ENCODE measurements at regions not wholly inside any gene's neighbourhood (a gene's known extent, or its start where the extent isn't known, plus 50 kb on each side); places are given as distances from the start of the nearest gene placed in this dataset.

GRCh38 chr9:676780-677438, 164.6 kb upstream of the DMRT1 start (continued):
- TF ChIP-seq REST (IDR thresholded peaks at IDR 0.05; ENCODE audit: borderline replicate concordance in 1 of 2, low read depth in 1 of 2, low read length in 2 of 2) (no peak), ZNF580 (CRISPR knock-in tag; IDR thresholded peaks at IDR 0.05; ENCODE audit: borderline replicate concordance, low read depth) (no peak), TBX2 (CRISPR knock-in tag; IDR thresholded peaks at IDR 0.05; ENCODE audit: borderline replicate concordance) (no peak), HMG20B (CRISPR knock-in tag; conservative IDR thresholded peaks at IDR 0.05) (no peak), HOXD1 (CRISPR knock-in tag; IDR thresholded peaks at IDR 0.05) (no peak), FOXA3 (CRISPR knock-in tag; IDR thresholded peaks at IDR 0.05) (peak; percentile 96), RFX5 (IDR thresholded peaks at IDR 0.05; ENCODE audit: low read depth, low read length) (no peak), ATF3 (CRISPR knock-in tag; IDR thresholded peaks at IDR 0.05) (peak; percentile 68), GLMP (CRISPR knock-in tag; IDR thresholded peaks at IDR 0.05; ENCODE audit: borderline replicate concordance) (no peak), SOX5 (CRISPR knock-in tag; IDR thresholded peaks at IDR 0.05; ENCODE audit: borderline replicate concordance) (peak; percentile 95), ERF (CRISPR knock-in tag; IDR thresholded peaks at IDR 0.05) (peak; percentile 36; the same call in 1 of the 2 replicates), ZNF160 (CRISPR knock-in tag; IDR thresholded peaks at IDR 0.05) (no peak), ZNF768 (CRISPR knock-in tag; IDR thresholded peaks at IDR 0.05) (no peak), BCLAF1 (IDR thresholded peaks at IDR 0.05) (no peak), ZBTB14 (CRISPR knock-in tag; IDR thresholded peaks at IDR 0.05) (no peak), TOE1 (CRISPR knock-in tag; IDR thresholded peaks at IDR 0.05) (no peak), AGO2 (optimal IDR thresholded peaks at IDR 0.05; ENCODE audit: low read depth, low read length) (no peak), ZNF503 (CRISPR knock-in tag; IDR thresholded peaks at IDR 0.05) (peak; percentile 89; the same call in 1 of the 2 replicates), NR2F2 (IDR thresholded peaks at IDR 0.05; ENCODE audit: borderline replicate concordance, low read depth) (peak; percentile 90)

All from HepG2 (cell line).